ENCODE measurements at regions not wholly inside any gene's neighbourhood (a gene's known extent, or its start where the extent isn't known, plus 50 kb on each side); places are given as distances from the start of the nearest gene placed in this dataset.

GRCh38 chr4:138487670-138488069, 245.5 kb upstream of the SLC7A11 start:
- H3K27ac ChIP-seq: no peak overlapping the region
- intact Hi-C loops (cut with DNase I; ENCODE audit: low total_unique reads): no loop called here
- H3K36me3 ChIP-seq: no peaks in the 10 kb centered on the region
- H3K4me1 ChIP-seq: no peaks in the 10 kb centered on the region
- DNase-seq: no peak
- H3K4me3 ChIP-seq: no peak overlapping the region
- 74 to 86% (median 80%) methylated on average over 4 of the region's 4 CpGs for WGBS, 5 donors
- peaks cover 0 to 4% (median 0%) of the 10 kb centered on the region in 8 donors for H3K9me3 ChIP-seq
- TF ChIP-seq POLR2A (IDR thresholded peaks at IDR 0.05): no peak
- TF ChIP-seq CTCF (IDR thresholded peaks at IDR 0.05 in 8 of 11, conservative IDR thresholded peaks at IDR 0.05 in 3 of 11): no peak
- TF ChIP-seq POLR2AphosphoS5 (IDR thresholded peaks at IDR 0.05): no peak
- H3K27me3 ChIP-seq (replicated peaks in 1 of 7): no peaks in the 10 kb centered on the region

- no peaks in the 10 kb centered on the region for H3K27me3 ChIP-seq (replicated peaks in 1 of 7)
- no peak for TF ChIP-seq POLR2A (IDR thresholded peaks at IDR 0.05)
- TF ChIP-seq POLR2AphosphoS5 (IDR thresholded peaks at IDR 0.05): no peak
- TF ChIP-seq CTCF (IDR thresholded peaks at IDR 0.05 in 8 of 11, conservative IDR thresholded peaks at IDR 0.05 in 3 of 11): no peak
- no peaks in the 10 kb centered on the region for H3K4me1 ChIP-seq
- 45 to 68% (median 46%) methylated on average over 2 of the region's 2 CpGs for WGBS, 5 donors
- no peak for DNase-seq
- no peak overlapping the region for H3K27ac ChIP-seq
- no peaks in the 10 kb centered on the region for H3K36me3 ChIP-seq
- no peak overlapping the region for H3K4me3 ChIP-seq
- intact Hi-C loops (cut with DNase I; ENCODE audit: low total_unique reads): no loop called here
- H3K9me3 ChIP-seq: peaks cover 0 to 4% (median 0%) of the 10 kb centered on the region in 8 donors
Measured at GRCh38 chr4:138487230-138487629, 245.1 kb upstream of the SLC7A11 start.

- 81 to 91% (median 87%) methylated on average over 3 of the region's 3 CpGs for WGBS, 5 donors
- DNase-seq: no peak
- intact Hi-C loops (cut with DNase I; ENCODE audit: low total_unique reads): no loop called here
- no peak for TF ChIP-seq CTCF (IDR thresholded peaks at IDR 0.05 in 8 of 11, conservative IDR thresholded peaks at IDR 0.05 in 3 of 11)
- no peak for TF ChIP-seq POLR2A (IDR thresholded peaks at IDR 0.05)
- no peak for TF ChIP-seq POLR2AphosphoS5 (IDR thresholded peaks at IDR 0.05)
- no peaks in the 10 kb centered on the region for H3K36me3 ChIP-seq
- H3K9me3 ChIP-seq: peaks cover 0 to 8% (median 0%) of the 10 kb centered on the region in 8 donors
- H3K4me3 ChIP-seq: no peak overlapping the region
- no peaks in the 10 kb centered on the region for H3K27me3 ChIP-seq (replicated peaks in 1 of 7)
- H3K4me1 ChIP-seq: no peaks in the 10 kb centered on the region
- no peak overlapping the region for H3K27ac ChIP-seq
Measured at GRCh38 chr4:138485498-138485897, 243.3 kb upstream of the SLC7A11 start.

GRCh38 chr4:138475116-138475515, 233.0 kb upstream of the SLC7A11 start:
- H3K4me3 ChIP-seq: no peak overlapping the region
- H3K27ac ChIP-seq: no peak overlapping the region
- WGBS, 5 donors: 78 to 96% (median 81%) methylated on average over 1 of the region's 1 CpG
- intact Hi-C loops (cut with DNase I; ENCODE audit: low total_unique reads): no loop called here
- H3K27me3 ChIP-seq (replicated peaks in 1 of 7): no peaks in the 10 kb centered on the region
- no peak for TF ChIP-seq POLR2A (IDR thresholded peaks at IDR 0.05)
- TF ChIP-seq POLR2AphosphoS5 (IDR thresholded peaks at IDR 0.05): no peak
- no peak for TF ChIP-seq CTCF (IDR thresholded peaks at IDR 0.05 in 8 of 11, conservative IDR thresholded peaks at IDR 0.05 in 3 of 11)
- no peaks in the 10 kb centered on the region for H3K36me3 ChIP-seq
- H3K9me3 ChIP-seq: no peaks in the 10 kb centered on the region
- H3K4me1 ChIP-seq: no peaks in the 10 kb centered on the region
- DNase-seq: no peak
